ENCODE measurements at regions not wholly inside any gene's neighbourhood (a gene's known extent, or its start where the extent isn't known, plus 50 kb on each side); places are given as distances from the start of the nearest gene placed in this dataset.

DNA sequence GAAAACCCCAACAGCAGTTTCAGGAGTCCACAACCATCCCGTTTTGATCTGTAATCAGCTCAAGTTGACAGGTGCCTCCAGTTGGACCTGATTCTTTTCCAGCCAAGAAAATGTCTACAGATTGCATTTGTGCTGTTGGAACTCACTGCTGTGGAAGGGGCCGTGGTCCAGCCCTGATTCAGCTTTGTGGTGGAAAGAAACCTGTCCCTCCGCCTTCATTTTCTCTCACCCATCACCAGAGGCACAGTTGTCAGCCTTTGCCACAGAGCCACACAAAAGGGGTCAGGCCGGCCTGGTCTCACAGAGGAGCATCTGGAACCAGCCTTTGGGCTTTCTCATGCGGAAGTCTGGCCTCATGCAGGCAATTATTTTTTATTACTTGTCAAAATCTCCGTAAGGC lies 483.6 kb downstream of the GADD45G start:
- no peak for DNase-seq (ENCODE audit: low read depth in 2 of 2)

DNA sequence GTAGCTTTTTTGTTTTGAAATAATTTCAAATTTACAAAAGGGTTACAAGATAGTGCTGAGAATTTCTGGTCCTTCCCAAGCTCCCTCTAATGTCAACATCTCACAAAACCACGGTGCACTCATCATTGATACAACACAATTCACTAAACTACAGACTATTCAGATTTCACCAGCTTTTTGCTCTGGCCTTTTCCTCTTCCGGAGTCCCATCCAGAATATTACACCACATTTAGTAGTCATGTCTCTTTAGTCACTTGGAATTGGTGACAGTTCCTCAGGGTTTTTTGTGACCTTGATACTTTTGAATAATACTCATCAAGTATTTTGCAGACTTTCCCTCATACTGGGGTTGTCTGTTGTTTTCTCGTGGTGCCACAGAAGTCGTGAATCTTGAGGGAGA lies 484.0 kb downstream of the GADD45G start:
- no peak for DNase-seq (ENCODE audit: low read depth in 2 of 2)

DNA sequence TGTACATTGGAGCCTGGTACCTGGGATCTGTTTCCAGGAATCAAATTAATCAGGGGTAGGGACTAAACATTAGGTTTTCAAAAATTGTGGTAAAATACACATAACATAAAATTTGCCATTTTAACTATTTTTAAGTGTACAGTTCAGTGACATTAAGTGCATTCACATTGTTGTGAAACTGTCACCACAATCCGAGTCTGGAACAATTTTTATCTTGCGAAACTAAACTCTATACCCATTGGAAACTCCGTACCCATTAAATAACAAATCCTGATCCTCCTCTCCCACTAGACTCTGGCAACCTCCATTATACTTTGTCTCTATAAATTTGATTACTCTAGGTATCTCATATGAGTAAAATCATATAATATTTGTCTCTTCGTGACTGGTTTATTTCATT lies 486.2 kb downstream of the GADD45G start:
- no peak for DNase-seq (ENCODE audit: low read depth in 2 of 2)

DNA sequence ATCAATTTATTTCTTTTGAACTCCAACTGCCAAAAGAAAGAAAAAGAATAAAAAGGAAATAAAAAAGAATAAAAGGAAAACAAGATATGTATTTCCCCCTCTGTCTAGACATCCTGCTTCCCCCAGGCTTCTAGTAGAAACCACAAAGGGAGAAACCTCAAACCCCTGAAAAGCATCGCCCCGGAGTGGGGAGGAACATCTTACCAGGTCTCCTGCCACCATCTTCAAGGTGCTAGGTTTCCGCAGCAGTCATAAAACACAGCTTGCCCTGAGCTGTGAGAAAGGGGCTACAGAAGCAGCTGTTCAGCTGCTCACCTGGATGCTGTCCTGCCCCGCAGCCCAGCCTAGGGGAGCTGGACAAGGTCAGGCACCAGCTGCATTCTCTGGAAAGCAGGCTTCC lies 487.7 kb downstream of the GADD45G start:
- no peak for DNase-seq (ENCODE audit: low read depth in 2 of 2)

DNA sequence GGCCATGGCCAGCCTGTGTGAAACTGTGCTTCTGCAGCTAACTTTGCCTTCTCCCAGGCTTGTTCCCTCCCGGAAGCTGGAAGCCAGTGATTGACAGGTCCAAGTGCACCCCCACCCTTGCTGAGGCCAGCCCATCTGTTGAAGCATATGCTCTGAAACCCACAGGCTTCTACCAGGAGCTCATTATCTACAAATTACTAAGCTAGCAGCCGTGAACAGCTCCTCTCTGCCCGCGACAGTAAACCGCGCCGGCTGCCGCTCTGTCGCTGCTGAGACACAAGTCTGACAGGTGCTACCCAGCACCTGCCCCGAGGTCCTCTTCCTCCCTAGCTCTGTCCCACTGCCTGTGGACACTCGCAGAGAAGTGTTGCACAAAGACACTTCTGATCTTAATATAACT lies 490.9 kb downstream of the GADD45G start:
- DNase-seq (ENCODE audit: low read depth in 2 of 2) = no peak

DNA sequence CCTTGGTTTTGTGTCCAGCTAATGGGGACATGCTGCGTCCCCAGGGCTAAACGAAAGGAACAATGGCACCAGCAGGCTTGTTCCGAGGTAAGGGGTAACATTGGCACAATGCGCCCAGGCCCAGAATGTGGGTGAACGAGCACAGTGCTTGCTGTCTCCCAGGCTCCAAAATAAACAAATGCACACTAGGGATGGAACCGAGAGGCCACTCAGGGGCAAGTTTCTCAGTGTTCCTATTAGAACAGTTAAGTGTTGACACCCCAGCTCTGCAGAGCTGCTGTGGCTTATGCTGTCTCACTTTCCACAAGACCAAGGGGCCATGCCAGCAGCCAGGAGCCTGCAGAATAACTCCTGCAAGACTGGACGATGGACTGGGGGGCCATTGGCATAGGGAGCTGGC lies 492.4 kb downstream of the GADD45G start:
- no peak for DNase-seq (ENCODE audit: low read depth in 2 of 2)

DNA sequence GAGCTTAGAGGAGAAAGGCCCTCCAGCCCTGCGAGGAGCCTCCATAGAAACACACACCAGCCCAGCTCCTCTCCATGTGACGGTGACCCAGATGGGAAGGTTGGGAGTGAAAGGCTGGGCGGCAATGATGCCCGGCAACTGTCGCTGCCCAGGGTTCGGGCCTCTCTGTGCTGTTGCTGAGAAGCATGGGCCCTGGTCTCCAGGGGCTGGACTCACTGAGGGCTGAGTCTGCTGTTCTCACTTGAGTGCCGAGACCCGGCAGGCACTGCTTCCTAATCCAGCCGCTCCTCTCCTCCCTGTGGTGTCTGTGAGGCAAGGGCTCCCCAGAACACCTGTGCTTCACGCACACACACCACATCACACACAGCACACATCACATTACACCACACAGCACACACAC lies 493.6 kb downstream of the GADD45G start:
- DNase-seq (ENCODE audit: low read depth in 2 of 2) = no peak

DNA sequence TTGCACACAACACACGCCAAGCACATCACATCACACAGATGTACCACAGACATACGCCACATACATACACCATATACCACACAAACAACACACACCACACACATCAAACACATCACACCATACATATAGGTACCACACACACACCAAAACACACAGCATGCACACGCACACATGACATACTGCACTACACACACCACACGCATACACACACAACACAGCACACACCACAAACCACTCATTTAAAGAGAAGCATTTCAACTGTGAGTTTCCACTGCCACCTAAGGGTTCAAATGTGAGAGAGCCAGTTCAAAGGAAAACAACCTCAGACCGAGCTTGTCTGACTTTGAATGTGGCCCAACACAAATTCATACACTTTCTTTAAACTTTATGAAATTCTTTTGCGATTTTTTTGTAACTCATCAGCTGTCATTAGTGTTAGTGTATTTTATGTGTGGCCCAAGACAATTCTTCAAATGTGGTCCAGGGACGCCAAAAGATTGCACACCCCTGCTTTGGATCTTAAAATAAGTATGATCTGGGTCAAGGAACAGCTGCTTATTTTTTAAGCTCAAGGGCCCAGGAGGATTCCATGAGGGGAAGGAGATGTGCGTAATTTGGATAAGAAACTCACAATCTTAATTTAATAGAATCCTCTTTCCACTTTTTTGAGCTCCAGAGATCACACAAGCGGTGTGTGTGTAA lies 494.6 kb downstream of the GADD45G start:
- peak; percentile 27 to 49 for DNase-seq (ENCODE audit: low read depth in 2 of 2)

DNA sequence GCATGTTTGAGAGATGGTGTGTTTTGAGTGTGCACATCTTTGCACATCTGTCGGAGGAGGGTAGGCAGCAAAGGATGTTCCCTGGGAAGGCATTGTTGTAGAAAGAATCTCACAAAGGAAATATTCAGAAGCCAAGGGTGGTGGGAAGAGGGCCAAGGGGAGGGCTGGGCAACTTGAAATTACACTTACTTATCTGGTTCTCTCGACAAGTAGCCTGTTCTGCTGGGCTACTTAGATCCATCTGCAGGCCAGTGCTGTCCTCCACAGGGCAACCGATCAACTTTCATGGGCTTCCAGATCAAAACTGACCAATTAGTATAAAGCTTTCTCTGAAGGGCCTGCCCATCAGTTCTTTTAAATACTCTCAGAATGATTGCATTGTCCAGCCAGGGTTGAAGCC lies 495.2 kb downstream of the GADD45G start:
- no peak for DNase-seq (ENCODE audit: low read depth in 2 of 2)

DNA sequence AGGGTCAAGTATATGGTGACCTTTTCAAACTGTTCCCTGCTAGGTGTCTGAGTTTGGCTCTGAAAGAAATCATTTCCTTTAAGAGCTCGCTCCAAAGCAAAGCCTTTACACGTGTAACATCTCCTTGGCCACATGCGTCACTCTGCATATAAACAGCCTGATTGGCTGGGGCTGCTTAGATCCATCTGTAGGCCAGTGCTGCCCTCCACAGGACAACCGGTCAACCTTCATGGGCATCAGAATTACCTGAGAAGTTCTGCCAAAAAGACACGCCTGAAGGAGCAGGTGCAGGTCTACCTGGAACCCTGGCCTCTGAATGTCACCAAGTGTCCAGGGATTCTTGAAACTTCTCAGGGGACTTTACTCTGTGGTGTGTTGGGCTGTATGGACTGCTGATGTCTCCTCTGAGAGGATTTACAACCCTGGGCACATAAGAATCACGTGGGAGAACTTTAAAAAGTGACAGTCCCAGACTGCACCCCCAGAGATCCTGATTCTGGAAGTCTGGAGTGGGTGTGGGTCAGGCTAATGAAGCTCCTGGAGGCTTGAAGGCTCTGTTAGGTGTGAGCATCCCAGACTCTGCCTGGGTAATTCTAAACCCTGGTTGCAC lies 497.6 kb downstream of the GADD45G start:
- peak; percentile 88 to 92 for DNase-seq (ENCODE audit: low read depth in 2 of 2)

DNA sequence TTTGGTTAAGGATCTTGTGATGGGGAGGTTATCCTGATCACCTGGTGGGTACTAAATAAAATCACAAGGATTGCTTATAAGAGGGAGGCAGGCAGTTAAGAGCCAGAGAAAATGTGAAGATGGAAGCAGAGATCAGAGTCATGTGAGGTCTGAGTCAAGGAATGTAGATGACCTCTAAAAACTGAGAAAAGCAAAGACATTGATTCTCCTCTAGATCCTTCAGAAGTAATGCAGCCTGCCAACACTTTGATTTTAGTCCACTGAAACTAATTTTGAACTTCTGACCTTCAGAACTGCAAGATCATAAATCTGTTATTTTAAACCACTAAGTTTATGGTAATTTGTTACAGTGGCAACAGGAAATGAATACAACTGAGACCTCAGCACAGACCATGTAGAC lies 499.0 kb downstream of the GADD45G start:
- DNase-seq (ENCODE audit: low read depth in 2 of 2) = no peak

DNA sequence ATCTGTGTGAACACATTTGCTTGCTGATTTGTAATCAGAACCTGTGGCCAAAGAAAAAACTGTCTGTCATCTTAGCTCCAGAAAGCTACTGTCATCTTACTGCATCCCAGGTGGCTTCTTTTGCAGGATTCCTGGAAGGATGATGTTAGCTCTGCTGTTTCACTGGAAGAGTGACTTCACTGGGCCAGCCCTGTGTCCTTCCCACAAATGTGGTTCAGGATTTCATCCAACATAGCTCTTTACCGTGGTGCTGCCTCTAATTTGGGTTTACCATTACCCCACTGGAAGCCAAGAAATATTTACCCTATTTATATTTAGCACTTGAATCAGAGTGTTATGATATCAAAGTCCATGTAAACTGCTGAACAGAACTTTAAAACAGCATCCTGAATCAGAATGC lies 501.0 kb downstream of the GADD45G start:
- DNase-seq (ENCODE audit: low read depth in 2 of 2) = no peak

DNA sequence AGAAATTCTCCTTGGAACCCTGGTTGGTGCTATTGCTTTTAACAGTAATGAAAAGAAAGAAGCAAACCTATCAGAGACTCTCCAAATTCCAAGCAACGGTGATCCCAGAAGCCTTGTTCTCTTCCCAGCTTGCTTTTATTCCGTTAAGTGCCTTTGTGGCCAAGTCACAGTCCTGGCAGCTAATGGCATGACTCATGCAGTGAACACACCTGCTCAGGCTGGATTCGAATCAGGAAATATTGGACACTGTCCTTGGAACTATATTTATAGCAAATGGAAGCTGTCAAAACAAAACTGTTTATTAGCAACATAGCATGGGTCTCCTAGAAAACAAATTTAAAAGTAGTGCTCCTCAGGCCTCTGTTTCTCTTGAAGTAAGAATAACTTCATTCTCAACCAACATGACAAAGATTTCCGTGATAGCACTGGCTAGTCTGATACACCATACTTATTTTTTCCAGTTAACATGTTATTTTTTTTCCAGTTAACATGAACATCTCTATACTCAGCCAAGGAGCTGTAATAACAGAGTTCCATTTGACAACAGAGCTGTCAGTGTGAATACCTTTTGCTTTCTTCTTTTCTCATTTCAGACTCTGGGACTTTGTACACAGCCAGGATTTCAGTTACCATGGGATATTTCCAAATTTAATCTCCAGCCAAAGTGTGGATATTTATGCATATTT lies 502.4 kb downstream of the GADD45G start:
- DNase-seq (ENCODE audit: low read depth in 2 of 2) = peak; percentile 21 to 51

DNA sequence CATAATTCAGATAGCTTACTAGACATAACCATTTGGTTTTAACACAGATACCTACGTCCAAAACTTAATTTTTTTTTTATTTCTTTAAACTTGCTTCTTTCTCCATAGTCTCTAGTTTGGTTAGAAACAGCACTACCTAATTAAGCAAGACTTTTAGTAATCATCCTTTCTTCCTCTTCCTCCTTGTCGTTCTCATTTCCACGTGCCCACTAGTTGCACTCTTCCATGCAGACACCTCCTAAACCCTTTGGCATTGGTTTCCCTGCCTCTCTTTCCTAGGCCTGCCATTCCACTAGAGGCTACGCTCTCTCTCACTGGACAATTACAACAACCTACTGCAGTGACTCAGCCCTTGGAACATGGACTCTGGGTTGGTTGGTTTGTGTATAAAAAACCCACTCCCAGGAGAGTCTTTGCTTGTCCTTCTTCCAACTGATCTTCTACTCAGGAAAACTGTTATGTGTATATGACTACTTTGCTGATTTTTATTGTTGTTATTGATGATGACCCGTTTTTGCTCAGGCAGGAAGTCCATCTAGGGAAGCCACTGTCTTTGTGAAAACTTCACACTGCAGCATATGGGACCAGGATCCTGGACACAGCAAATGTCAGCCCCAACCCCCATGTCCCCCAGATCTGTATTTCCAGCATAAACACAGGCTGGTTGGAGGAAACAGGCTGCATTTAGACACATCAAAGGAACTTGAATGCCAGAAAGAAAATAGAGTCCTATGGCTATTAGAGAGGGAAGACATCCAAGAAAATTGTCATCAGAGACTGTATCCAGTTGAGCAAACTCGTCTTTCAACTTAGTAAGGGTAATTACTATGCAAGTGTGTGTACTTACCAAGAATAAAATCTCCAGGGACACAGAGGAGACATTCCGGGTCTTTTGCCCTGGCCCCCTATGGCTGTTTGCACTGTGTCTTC lies 503.2 kb downstream of the GADD45G start:
- no peak for DNase-seq (ENCODE audit: low read depth in 2 of 2)

DNA sequence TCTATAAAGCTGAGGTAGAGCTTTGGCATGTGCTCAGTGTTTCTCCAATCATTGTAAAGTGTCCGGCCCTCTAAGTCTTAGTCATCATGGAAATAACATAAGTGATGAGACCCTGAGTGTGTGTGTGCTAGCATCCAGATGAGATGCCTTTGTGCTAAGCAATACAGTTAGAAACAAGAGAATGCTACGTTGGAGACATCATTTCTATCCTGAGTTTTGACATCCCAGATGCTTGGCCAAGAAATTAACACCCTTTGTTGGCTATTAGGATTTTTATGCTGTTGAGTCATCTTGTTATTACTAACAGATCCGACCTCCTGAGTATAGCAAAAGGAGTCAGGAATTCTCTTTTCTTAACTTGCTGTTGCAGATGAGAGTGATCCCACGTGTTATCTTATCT lies 508.0 kb downstream of the GADD45G start:
- DNase-seq (ENCODE audit: low read depth in 2 of 2) = no peak

DNA sequence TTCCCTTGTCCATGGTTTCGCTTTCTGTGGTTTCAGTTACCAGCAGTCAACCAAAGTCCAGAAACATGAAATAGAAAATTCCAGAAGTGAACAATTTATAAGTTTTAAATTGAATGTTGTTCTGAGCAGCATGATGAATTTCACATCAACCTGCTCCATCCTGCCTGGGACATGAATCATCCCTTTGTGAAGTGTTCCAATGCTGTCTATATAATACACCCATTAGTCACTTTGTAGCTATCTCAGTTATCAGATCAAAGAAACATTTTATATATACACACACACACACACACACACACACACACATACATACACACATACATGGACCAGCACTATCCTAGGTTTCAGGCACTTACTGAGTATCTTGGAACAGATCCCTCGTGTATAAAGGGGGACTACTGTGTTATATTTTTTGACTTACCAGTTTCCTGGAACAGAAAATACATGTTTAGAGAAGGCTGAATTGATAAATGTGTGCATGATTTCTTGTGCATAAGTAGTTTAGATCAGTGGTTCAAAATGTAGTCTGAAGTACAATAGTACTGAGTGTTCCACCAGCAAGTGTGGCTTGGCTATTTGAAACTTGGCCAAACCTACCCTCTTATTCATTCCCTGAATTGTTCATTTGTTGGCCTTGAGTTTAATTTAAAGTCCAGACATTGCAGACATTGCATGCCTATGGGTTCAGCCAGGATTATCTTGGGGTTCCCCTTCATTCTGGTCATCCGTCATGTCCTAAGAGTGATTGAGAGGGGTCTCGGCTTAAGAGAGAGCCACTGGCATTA lies 510.0 kb downstream of the GADD45G start:
- DNase-seq (ENCODE audit: low read depth in 2 of 2) = no peak

DNA sequence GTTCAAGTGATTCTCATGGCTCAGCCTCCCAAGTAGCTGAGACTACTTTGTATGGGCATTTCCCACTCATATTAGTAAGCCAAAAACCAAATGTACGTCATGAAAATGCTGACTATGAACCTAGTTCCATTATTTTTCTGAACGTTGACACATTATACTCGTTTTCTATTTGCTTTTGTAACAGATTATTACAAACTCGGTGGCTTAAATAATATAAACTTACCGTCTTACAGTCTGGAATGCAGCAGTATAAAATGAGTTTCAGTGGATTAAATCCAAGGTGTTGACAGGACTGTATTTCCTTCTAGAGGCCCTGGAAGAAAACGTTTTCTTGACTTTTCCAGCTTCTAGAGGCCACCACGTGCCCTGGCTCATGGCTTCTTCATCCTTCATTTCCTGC lies 517.0 kb downstream of the GADD45G start:
- DNase-seq (ENCODE audit: low read depth in 2 of 2) = no peak

DNA sequence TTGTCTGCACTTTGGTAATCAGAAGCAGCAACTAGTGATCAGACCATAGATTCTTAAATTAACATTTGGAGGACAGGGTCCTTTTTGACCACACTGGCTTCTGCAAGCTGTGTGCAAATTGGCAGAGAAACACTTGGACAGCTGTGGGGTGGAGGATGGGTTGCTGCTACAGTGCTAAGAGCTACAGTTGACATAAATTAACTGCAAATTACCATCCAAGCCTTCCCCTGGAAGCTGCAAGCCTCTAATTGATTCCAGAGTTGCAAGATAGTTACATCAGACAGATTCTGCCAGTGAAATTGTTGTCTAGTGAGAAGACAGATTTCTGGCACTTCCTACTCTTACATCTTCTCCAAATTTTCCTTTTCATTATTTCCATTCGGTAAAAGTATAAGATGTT lies 517.7 kb downstream of the DIRAS2 start:
- no peak for DNase-seq (ENCODE audit: low read depth in 2 of 2)

DNA sequence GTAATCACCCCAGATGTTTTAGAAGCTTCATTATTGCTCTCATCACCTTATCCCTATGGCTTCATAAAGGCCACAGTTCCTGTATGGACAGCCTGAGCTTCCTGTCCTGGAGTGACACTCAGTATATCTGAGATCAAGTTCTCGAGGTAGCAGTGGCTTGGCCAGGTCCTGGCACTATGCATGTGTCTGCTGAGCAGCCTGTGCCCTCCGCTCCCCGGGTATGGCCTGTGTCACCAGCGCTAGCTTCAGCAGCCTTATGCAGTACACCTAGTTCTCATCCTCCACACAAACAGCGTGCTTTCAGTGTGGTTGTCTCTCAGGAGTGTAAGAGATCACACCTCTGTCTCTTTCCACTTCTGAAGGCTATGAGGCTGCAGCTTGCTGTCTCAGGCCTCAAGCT lies 514.7 kb downstream of the DIRAS2 start:
- DNase-seq (ENCODE audit: low read depth in 2 of 2) = no peak

DNA sequence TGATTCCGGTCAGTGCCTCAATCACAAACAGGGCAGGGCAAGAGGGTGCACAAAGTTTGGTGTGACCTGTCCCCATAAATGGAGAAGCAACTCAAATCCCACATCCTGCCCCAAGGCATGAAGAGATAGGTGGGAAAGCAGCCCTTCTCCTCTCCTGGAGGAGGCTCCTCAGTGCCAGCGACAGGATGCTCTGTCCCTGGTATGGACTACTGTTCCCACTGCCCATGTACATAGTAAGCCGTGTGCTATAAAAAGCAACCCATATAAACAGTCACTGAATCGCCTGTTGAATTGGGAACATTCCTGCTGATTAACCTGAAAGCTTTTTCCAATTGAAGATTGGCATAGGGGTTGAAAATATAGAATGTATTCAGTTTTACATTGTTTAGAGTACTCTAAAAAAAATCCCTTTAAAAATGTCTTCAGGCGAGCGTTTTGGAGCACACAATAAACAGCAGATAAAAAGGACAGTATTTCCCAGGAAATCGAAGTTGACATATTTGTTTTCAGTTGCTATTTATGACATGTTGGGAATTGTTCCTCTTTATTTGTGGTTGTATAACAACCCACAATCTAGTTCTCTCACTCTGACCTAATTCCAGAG lies 513.9 kb downstream of the DIRAS2 start:
- DNase-seq (ENCODE audit: low read depth in 2 of 2) = no peak

DNA sequence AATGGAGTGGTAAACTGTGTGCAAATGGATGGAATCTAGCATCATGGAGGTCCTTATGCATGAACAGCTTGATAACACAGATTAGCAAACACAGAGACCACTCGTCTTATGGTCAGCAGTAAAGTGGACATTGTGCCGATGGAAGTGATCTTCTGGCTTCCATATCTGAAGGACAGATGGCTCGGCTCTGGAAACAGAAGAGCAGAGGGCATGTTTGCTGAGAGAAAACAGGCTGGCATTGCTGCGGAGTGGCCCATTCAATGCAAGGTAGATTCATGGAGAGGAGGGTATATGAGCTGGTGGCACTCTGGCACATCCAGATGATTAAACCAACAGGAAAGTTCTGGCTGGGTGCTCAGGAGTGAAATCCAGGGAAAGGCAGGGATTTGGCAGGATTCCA lies 513.2 kb downstream of the DIRAS2 start:
- DNase-seq (ENCODE audit: low read depth in 2 of 2) = no peak

Data from lung microvascular endothelial cell (primary cell).